H9 (cell line): ENCODE measurements at regions not wholly inside any gene's neighbourhood (a gene's known extent, or its start where the extent isn't known, plus 50 kb on each side); places are given as distances from the start of the nearest gene placed in this dataset.
"Not testable (repeated sequence)": the region's sequence is repeated elsewhere in the genome, so short reads cannot be mapped to it uniquely, and the experiment has no call there.

Experiments used
- DNase-seq: peaks from one replicate; pipeline ENCODE4 v3.0.0-alpha.2; 2017
- H2AFZ ChIP-seq: one replicate; pipeline ENCODE4 v1.6.1; 2013; ENCODE audit warnings: mild to moderate bottlenecking, low read length, control low read depth, moderate library complexity
- H2AK5ac ChIP-seq: 2 replicates; pipeline ENCODE4 v1.6.1; 2013; ENCODE audit warnings: low read length, control low read depth, mixed read lengths; ENCODE audit not compliant: insufficient read length
- H2BK120ac ChIP-seq: one replicate; pipeline ENCODE4 v1.6.1; 2013; ENCODE audit warnings: low read depth, mild to moderate bottlenecking, low read length, control low read depth, inconsistent platforms; ENCODE audit not compliant: poor library complexity, severe bottlenecking
- H2BK12ac ChIP-seq: 2 replicates; pipeline ENCODE4 v1.6.1; 2013; ENCODE audit warnings: low read length, control low read depth, mixed read lengths, low read depth; ENCODE audit not compliant: insufficient read length
- H2BK15ac ChIP-seq: 2 replicates; pipeline ENCODE4 v1.6.1; 2013; ENCODE audit warnings: low read depth, low read length, control low read depth
- H2BK20ac ChIP-seq: one replicate; pipeline ENCODE4 v1.6.1; 2013; ENCODE audit warnings: low read depth, mild to moderate bottlenecking, low read length, control low read depth, inconsistent platforms; ENCODE audit not compliant: poor library complexity, severe bottlenecking
- H2BK5ac ChIP-seq: 2 replicates; pipeline ENCODE4 v1.6.1; 2013; ENCODE audit warnings: low read length, control low read depth, mixed read lengths; ENCODE audit not compliant: insufficient read length
- H3K14ac ChIP-seq: 2 replicates; pipeline ENCODE4 v1.6.1; 2013; ENCODE audit warnings: low read length, control low read depth; ENCODE audit not compliant: insufficient read depth
- H3K18ac ChIP-seq: 2 replicates; pipeline ENCODE4 v1.6.1; 2013; ENCODE audit warnings: low read depth, mild to moderate bottlenecking, mixed read lengths, low read length, control low read depth; ENCODE audit not compliant: insufficient read length
- H3K23ac ChIP-seq: 2 replicates; pipeline ENCODE4 v1.6.1; 2013; ENCODE audit warnings: low read length, control low read depth, mixed read lengths, low read depth; ENCODE audit not compliant: insufficient read length
- H3K23me2 ChIP-seq: 2 replicates; pipeline ENCODE4 v1.6.1; 2013; ENCODE audit warnings: low read depth, mild to moderate bottlenecking, mixed read lengths, low read length, control low read depth; ENCODE audit not compliant: insufficient read length, poor library complexity, severe bottlenecking
- H3K27ac ChIP-seq: 2 replicates; pipeline ENCODE4 v1.5.1; 2013; ENCODE audit warnings: low read length, control low read depth, mixed read lengths, low read depth; ENCODE audit not compliant: insufficient read length
- H3K27me3 ChIP-seq: 2 replicates; pipeline ENCODE4 v1.6.1; 2013; ENCODE audit warnings: low read length, control low read depth, inconsistent platforms; ENCODE audit not compliant: insufficient read depth
- H3K4ac ChIP-seq: 2 replicates; pipeline ENCODE4 v1.6.1; 2013; ENCODE audit warnings: low read depth, mild to moderate bottlenecking, control low read depth, inconsistent platforms, low read length, moderate library complexity
- H3K4me1 ChIP-seq: 2 replicates; pipeline ENCODE4 v1.6.1; 2013; ENCODE audit warnings: low read length, control low read depth, inconsistent platforms; ENCODE audit not compliant: insufficient read depth
- H3K4me2 ChIP-seq: 2 replicates; pipeline ENCODE4 v1.6.1; 2013; ENCODE audit warnings: low read length, control low read depth, mixed read lengths; ENCODE audit not compliant: insufficient read length, insufficient read depth
- H3K56ac ChIP-seq: 2 replicates; pipeline ENCODE4 v1.6.1; 2013; ENCODE audit warnings: low read depth, mild to moderate bottlenecking, mixed read lengths, low read length, control low read depth; ENCODE audit not compliant: insufficient read length
- H3K79me1 ChIP-seq: 2 replicates; pipeline ENCODE4 v1.6.1; 2013; ENCODE audit warnings: low read depth, mild to moderate bottlenecking, moderate library complexity, low read length, control low read depth, inconsistent platforms; ENCODE audit not compliant: insufficient read depth, poor library complexity, severe bottlenecking
- H3K79me2 ChIP-seq: 2 replicates; pipeline ENCODE4 v1.6.1; 2013; ENCODE audit warnings: low read length, control low read depth, inconsistent platforms; ENCODE audit not compliant: insufficient read depth
- H3K9ac ChIP-seq: 2 replicates; pipeline ENCODE4 v1.6.1; 2013; ENCODE audit warnings: low read length, control low read depth, mixed read lengths; ENCODE audit not compliant: insufficient read length; ENCODE audit errors: extremely low read depth
- H3K9me3 ChIP-seq: one replicate; pipeline ENCODE4 v1.6.1; 2013; ENCODE audit warnings: low read depth, low read length, inconsistent platforms; ENCODE audit not compliant: control insufficient read depth
- H3T11ph ChIP-seq: one replicate; pipeline ENCODE4 v1.6.1; 2013; ENCODE audit warnings: mild to moderate bottlenecking, low read length, control low read depth, inconsistent platforms
- H4K20me1 ChIP-seq: one replicate; pipeline ENCODE4 v1.6.1; 2013; ENCODE audit not compliant: control insufficient read depth, insufficient read length, insufficient read depth
- H4K5ac ChIP-seq: 2 replicates; pipeline ENCODE4 v1.6.1; 2013; ENCODE audit warnings: low read depth, mild to moderate bottlenecking, mixed read lengths, low read length, control low read depth; ENCODE audit not compliant: insufficient read length
- H4K8ac ChIP-seq: replicated peaks from 2 replicates; pipeline ENCODE4 v1.6.1; 2013; ENCODE audit warnings: low read length, control low read depth, mixed read lengths, low read depth; ENCODE audit not compliant: insufficient read length
- H4K91ac ChIP-seq: 2 replicates; pipeline ENCODE4 v1.6.1; 2013; ENCODE audit warnings: low read depth, mild to moderate bottlenecking, moderate library complexity, mixed read lengths, low read length, control low read depth; ENCODE audit not compliant: insufficient read length
- H3K27ac Mint-ChIP-seq, 3 experiments: 2 replicates in 2 of 3; 3 replicates in 1 of 3; pipeline ENCODE4 v1.8.0; 2020 to 2021; ENCODE audit warnings: mixed read lengths in 3 of 3, mild to moderate bottlenecking in 1 of 3, moderate library complexity in 1 of 3
- H3K27me3 Mint-ChIP-seq: 2 replicates; pipeline ENCODE4 v1.8.0; 2021; ENCODE audit warnings: low read depth, mild to moderate bottlenecking, moderate library complexity, mixed read lengths
- H3K36me3 Mint-ChIP-seq, 3 experiments: 2 replicates in 2 of 3; 3 replicates in 1 of 3; pipeline ENCODE4 v1.8.0; 2020 to 2021; ENCODE audit warnings: low read depth in 3 of 3, mixed read lengths in 3 of 3; ENCODE audit not compliant: insufficient read depth in 1 of 3
- H3K4me1 Mint-ChIP-seq, 2 experiments: 2 replicates each; pipeline ENCODE4 v1.8.0; 2020; ENCODE audit warnings: mixed read lengths in 2 of 2
- H3K4me3 Mint-ChIP-seq, 2 experiments: 2 replicates in 1 of 2; 3 replicates in 1 of 2; pipeline ENCODE4 v1.8.0; 2020 to 2021; ENCODE audit warnings: mild to moderate bottlenecking in 2 of 2, mixed read lengths in 2 of 2, moderate library complexity in 1 of 2
- H3K9me3 Mint-ChIP-seq, 2 experiments: 2 replicates in 1 of 2; 3 replicates in 1 of 2; pipeline ENCODE4 v1.8.0; 2020; ENCODE audit warnings: mild to moderate bottlenecking in 2 of 2, mixed read lengths in 2 of 2, moderate library complexity in 1 of 2
- WGBS: extraction: QIAGEN DNeasy Blood & Tissue Kit; methylation state at CpG from one replicate; pipeline ENCODE4 v1.1.7; 2013; ENCODE audit warnings: missing lambda C conversion rate, low lambda C conversion rate, mixed read lengths; ENCODE audit not compliant: insufficient read length; ENCODE audit errors: extremely low coverage; 5-methylcytosine and 5-hydroxymethylcytosine counted together

DNA sequence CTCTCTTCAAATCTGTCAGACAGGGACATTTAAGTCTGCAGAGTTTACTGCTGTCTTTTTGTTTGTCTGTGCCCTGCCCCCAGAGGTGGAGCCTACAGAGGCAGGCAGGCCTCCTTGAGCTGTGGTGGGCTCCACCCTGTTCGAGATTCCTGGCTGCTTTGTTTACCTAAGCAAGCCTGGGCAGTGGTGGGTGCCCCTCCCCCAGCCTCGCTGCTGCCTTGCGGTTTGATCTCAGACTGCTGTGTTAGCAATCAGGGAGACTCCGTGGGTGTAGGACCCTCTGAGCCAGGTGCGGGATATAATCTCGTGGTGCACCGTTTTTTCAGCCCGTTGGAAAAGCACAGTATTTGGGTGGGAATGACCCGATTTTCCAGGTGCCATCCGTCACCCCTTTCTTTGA lies 233.6 kb downstream of the TRIM51G start:
- not testable (repeated sequence) for H2BK12ac ChIP-seq, H3K79me2 ChIP-seq, DNase-seq, H2BK20ac ChIP-seq, H2AFZ ChIP-seq, H3K27ac Mint-ChIP-seq, H3K18ac ChIP-seq, H3K4ac ChIP-seq, H3K14ac ChIP-seq, H4K8ac ChIP-seq, H3K23ac ChIP-seq, H3K56ac ChIP-seq, H3K9ac ChIP-seq, H3K4me1 Mint-ChIP-seq, H3T11ph ChIP-seq, H3K27me3 ChIP-seq, H4K91ac ChIP-seq, H2AK5ac ChIP-seq, H3K27me3 Mint-ChIP-seq, H3K27ac ChIP-seq, H2BK5ac ChIP-seq, H2BK120ac ChIP-seq, H3K4me2 ChIP-seq, H4K20me1 ChIP-seq, H3K4me3 Mint-ChIP-seq, H4K5ac ChIP-seq, H3K79me1 ChIP-seq, H3K23me2 ChIP-seq, H3K4me1 ChIP-seq, H2BK15ac ChIP-seq
- WGBS = no CpG with 5 or more reads among the region's 10 CpGs
- peaks cover 16% of the 10 kb centered on the region for H3K9me3 ChIP-seq
- H3K36me3 Mint-ChIP-seq = peaks cover 0 to 23% (median 6%) of the 10 kb centered on the region in 3 experiments; a peak in 5 of 7 replicates
- peaks cover 60 to 69% of the 10 kb centered on the region in 2 experiments for H3K9me3 Mint-ChIP-seq
